ENCODE measurements at regions not wholly inside any gene's neighbourhood (a gene's known extent, or its start where the extent isn't known, plus 50 kb on each side); places are given as distances from the start of the nearest gene placed in this dataset.
A peak's percentile ranks its signal among the peaks of the same experiment; 100 is the strongest.

DNA sequence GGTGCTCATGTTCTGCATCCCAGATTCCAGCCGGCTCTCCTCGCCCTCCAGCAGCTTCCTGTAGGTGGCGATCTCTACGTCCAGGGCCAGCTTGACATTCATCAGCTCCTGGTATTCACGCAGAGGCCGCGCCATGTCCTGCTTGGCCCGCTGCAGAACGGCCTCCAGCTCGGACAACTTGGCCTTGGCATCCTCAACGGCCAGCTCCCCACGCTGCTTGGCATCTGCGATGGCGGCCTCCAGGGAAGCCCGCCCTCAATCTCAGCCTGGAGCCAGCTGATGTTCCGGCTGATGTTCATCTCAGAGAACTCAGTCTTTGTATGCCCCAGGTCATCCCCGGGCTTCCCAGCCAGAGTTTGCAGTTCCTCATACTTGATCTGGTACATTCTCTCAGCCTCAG is 431.8 kb upstream of the DIPK2B start:
- no peak overlapping the region for H3K4me3 ChIP-seq (ENCODE audit: low read depth, low read length)
- TF ChIP-seq, protein P1, sequence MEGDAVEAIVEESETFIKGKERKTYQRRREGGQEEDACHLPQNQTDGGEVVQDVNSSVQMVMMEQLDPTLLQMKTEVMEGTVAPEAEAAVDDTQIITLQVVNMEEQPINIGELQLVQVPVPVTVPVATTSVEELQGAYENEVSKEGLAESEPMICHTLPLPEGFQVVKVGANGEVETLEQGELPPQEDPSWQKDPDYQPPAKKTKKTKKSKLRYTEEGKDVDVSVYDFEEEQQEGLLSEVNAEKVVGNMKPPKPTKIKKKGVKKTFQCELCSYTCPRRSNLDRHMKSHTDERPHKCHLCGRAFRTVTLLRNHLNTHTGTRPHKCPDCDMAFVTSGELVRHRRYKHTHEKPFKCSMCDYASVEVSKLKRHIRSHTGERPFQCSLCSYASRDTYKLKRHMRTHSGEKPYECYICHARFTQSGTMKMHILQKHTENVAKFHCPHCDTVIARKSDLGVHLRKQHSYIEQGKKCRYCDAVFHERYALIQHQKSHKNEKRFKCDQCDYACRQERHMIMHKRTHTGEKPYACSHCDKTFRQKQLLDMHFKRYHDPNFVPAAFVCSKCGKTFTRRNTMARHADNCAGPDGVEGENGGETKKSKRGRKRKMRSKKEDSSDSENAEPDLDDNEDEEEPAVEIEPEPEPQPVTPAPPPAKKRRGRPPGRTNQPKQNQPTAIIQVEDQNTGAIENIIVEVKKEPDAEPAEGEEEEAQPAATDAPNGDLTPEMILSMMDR (IDR thresholded peaks at IDR 0.05; ENCODE audit: insufficient read depth, low read length) = no peak
- no peak for DNase-seq (ENCODE audit: low read depth)

DNA sequence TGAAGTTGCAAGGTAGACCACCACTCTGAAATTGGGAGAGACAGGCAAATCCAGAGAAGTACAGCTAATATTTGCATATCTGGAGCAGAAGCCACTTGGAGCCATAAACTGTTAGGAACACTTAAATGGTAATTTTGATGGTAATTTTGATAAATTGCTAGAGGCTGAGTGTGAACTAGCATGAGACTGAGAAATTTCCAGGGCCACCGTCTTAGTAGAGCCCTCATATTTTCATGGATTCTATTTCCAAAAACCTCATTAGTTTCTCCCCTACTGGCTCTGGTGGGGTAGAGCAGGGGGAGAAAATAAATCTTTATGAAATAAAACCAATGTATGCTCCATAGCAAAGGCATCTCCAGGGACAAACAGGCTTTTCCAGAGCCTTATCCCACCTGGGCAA is 429.4 kb upstream of the DIPK2B start:
- no peak for DNase-seq (ENCODE audit: low read depth)
- TF ChIP-seq, protein P1 (IDR thresholded peaks at IDR 0.05; ENCODE audit: insufficient read depth, low read length) = no peak

DNA sequence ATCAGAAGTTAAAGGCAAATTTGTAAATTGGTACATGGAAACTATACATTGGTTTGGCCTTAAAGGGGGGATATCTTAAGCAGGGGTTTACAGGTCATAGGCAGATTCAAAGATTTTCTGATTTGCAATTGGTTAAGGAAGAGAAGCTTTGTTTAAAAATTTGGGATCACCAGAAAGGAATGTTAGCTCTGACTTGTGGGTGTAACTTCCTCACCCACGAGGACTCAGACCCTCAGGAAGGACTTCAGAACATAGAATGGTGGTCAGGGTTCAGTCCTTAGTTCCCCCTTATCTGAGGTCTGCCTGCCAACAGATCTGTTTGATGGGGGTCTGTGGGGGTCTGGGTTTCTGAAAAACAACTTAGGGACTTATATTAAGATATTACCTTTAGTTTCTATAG is 427.4 kb upstream of the DIPK2B start:
- H3K4me3 ChIP-seq (ENCODE audit: low read depth, low read length) = no peak overlapping the region
- TF ChIP-seq, protein P1 (IDR thresholded peaks at IDR 0.05; ENCODE audit: insufficient read depth, low read length) = no peak
- peak; percentile 29 for DNase-seq (ENCODE audit: low read depth)

More for the DNA sequence above, 429.4 kb upstream of the DIPK2B start:
- no peak overlapping the region for H3K4me3 ChIP-seq (ENCODE audit: low read depth, low read length)

DNA sequence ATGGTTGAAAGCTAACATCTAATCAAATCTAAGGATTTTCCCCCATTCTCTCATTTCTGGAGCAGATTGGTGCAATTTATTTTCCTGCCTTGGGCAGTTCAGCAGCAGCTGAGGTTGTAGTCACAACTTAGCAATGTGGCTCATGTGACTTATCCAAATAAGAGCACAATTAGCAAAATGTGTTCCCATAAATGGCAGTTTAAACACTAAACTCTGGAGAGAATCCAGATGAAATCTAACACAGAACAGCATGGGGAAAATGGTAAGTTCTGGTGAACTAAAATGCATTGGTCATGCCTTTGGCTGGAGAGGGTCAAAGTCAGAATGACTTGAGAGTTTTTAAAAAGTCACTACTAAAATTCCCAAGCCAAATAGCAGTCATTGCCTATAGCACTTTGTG is 422.6 kb upstream of the DIPK2B start:
- no peak overlapping the region for H3K4me3 ChIP-seq (ENCODE audit: low read depth, low read length)
- peak; percentile 87 for DNase-seq (ENCODE audit: low read depth)
- TF ChIP-seq, protein P1 (IDR thresholded peaks at IDR 0.05; ENCODE audit: insufficient read depth, low read length) = no peak

DNA sequence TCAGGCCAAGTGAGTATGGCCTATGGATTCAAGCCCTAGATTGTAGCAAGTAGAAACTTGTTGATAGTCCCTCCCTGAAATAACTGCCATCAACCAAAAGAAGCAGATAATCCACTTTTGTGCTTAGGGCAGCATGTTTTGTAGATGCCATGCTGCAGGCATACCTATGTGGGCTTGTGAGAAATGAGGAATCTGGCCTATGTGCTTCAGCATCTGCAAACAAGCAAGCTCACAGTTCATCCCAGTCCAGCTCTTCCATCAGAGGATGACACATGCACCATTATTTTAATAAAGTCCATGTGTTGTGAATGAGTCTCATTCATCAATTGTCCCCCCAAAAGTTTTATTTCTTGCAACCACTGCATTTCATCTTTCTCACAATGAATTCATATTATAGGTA is 421.9 kb upstream of the DIPK2B start:
- DNase-seq (ENCODE audit: low read depth) = peak; percentile 54
- no peak overlapping the region for H3K4me3 ChIP-seq (ENCODE audit: low read depth, low read length)
- TF ChIP-seq, protein P1 (IDR thresholded peaks at IDR 0.05; ENCODE audit: insufficient read depth, low read length) = no peak

DNA sequence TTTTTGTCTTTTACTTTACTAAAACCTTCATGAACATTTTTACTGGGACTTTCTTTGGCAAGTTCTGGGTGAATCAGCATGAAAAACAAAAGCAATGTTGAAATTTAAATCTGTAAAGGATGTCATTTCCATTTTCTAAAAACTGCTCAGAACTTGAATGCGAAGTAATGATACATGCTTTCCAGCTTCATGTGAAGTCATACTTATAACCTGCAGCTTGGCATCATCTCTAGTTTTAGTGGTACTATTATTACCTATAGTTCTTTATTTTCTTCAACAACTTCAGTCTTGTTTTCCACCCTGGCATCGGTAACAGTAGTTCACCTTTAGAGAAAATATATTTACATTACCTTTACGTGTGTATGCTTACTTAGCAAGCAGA is 421.4 kb upstream of the DIPK2B start:
- no peak for DNase-seq (ENCODE audit: low read depth)
- TF ChIP-seq, protein P1 (IDR thresholded peaks at IDR 0.05; ENCODE audit: insufficient read depth, low read length) = no peak
- H3K4me3 ChIP-seq (ENCODE audit: low read depth, low read length) = no peak overlapping the region

DNA sequence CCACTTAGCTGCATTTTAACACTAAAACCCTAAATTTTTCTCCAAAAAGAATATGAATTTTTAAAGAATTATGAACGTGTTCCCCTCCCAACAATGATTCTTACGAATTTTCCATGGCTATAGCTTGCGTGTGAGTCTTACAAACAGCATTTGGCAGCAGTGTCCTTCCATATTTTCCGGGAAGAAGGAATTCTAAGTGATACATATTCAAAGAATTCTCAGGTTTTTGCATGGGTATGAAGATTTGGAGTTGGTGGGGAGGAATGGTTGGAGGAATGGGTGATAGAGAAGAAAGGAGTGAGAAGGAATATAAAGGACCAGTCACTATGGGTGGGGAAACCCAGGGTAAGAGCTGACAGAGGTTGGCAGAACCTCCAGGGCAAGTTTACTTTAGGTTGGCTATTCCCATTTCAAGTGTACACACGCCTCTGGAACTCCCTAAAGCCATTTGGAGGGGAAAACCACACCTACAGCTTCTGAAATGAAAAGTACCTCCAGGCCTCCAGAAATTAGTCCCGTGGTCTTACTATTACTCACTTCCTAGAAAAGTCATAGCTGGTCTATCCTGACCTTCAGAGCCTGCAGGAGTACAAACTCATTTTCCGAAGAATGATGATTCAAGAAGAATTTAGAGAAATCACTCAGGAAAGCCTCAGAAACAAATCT is 420.8 kb upstream of the DIPK2B start:
- peak; percentile 73 for DNase-seq (ENCODE audit: low read depth)
- TF ChIP-seq, protein P1 (IDR thresholded peaks at IDR 0.05; ENCODE audit: insufficient read depth, low read length) = no peak
- H3K4me3 ChIP-seq (ENCODE audit: low read depth, low read length) = no peak overlapping the region
